ENCODE measurements at regions not wholly inside any gene's neighbourhood (a gene's known extent, or its start where the extent isn't known, plus 50 kb on each side); places are given as distances from the start of the nearest gene placed in this dataset.

- no peak for TF ChIP-seq EP300 (IDR thresholded peaks at IDR 0.05; ENCODE audit: borderline replicate concordance in 1 of 2, low read depth in 2 of 2, low read length in 2 of 2)
- no peak for TF ChIP-seq CREB1 (IDR thresholded peaks at IDR 0.05)
- TF ChIP-seq JUN (IDR thresholded peaks at IDR 0.05; ENCODE audit: low read depth, low read length) = no peak
- TF ChIP-seq CTCF (IDR thresholded peaks at IDR 0.05; ENCODE audit: control extremely low read depth in 1 of 3, insufficient read depth in 1 of 3, low read depth in 1 of 3, low read length in 3 of 3) = peak; percentile 14 to 42 (median 38)
- no peak for TF ChIP-seq HDAC6 (IDR thresholded peaks at IDR 0.05; ENCODE audit: low read depth, low read length)
Measured at GRCh38 chr1:224503161-224504118, 68.8 kb upstream of the WDR26 start (continued).

Data from H1 (cell line).